Astrocyte (in vitro differentiated cells and primary cell): ENCODE measurements at regions not wholly inside any gene's neighbourhood (a gene's known extent, or its start where the extent isn't known, plus 50 kb on each side); places are given as distances from the start of the nearest gene placed in this dataset.

ENCODE experiments used
- DNase-seq: peaks from one replicate; pipeline ENCODE4 v3.0.0-alpha.2; 2010; ENCODE audit warnings: low read depth
- FAIRE-seq: peaks from 2 replicates; lab custom pipeline; 2011; peaks lifted over from hg19 to GRCh38; lab: Jason Lieb, UNC
- H2AFZ ChIP-seq: 2 replicates; pipeline ENCODE4 v1.6.0; 2012; ENCODE audit warnings: low read depth, low read length, inconsistent platforms
- H3K27ac ChIP-seq: 2 replicates; pipeline ENCODE4 v1.5.1; 2011; ENCODE audit warnings: low read depth, low read length, inconsistent platforms
- H3K27me3 ChIP-seq: 2 replicates; pipeline ENCODE4 v1.6.0; 2011; ENCODE audit warnings: low read length, inconsistent platforms; ENCODE audit not compliant: insufficient read depth
- H3K36me3 ChIP-seq: 2 replicates; pipeline ENCODE4 v1.5.1; 2011; ENCODE audit warnings: low read length, inconsistent platforms; ENCODE audit not compliant: insufficient read depth
- H3K4me1 ChIP-seq: 2 replicates; pipeline ENCODE4 v1.5.1; 2011; ENCODE audit warnings: low read length, inconsistent platforms; ENCODE audit not compliant: insufficient read depth
- H3K4me2 ChIP-seq: 2 replicates; pipeline ENCODE4 v1.6.0; 2012; ENCODE audit warnings: low read length, inconsistent platforms
- H3K4me3 ChIP-seq: 2 replicates; pipeline ENCODE4 v1.5.1; 2011; ENCODE audit warnings: low read depth, mild to moderate bottlenecking, low read length, inconsistent platforms; ENCODE audit not compliant: insufficient read depth
- H3K79me2 ChIP-seq: 2 replicates; pipeline ENCODE4 v1.6.0; 2012; ENCODE audit warnings: mild to moderate bottlenecking, low read length, inconsistent platforms; ENCODE audit not compliant: insufficient read depth
- H3K9ac ChIP-seq: 2 replicates; pipeline ENCODE4 v1.6.0; 2012; ENCODE audit warnings: mild to moderate bottlenecking, low read length, inconsistent platforms
- H3K9me3 ChIP-seq: 2 replicates; pipeline ENCODE4 v1.5.1; 2012; ENCODE audit warnings: low read depth, mild to moderate bottlenecking, low read length, inconsistent platforms; ENCODE audit not compliant: insufficient read depth
- H4K20me1 ChIP-seq: 2 replicates; pipeline ENCODE4 v1.6.0; 2012; ENCODE audit warnings: low read length, inconsistent platforms; ENCODE audit not compliant: insufficient read depth
- H3K27ac Mint-ChIP-seq: one replicate; pipeline ENCODE4 v1.8.0; 2021; ENCODE audit warnings: mild to moderate bottlenecking, mixed read lengths; ENCODE audit not compliant: unreplicated experiment
- H3K27me3 Mint-ChIP-seq: one replicate; pipeline ENCODE4 v1.8.0; 2021; ENCODE audit warnings: low read depth, mixed read lengths; ENCODE audit not compliant: unreplicated experiment
- H3K36me3 Mint-ChIP-seq: one replicate; pipeline ENCODE4 v1.8.0; 2021; ENCODE audit warnings: low read depth, mixed read lengths; ENCODE audit not compliant: unreplicated experiment
- H3K4me1 Mint-ChIP-seq: one replicate; pipeline ENCODE4 v1.8.0; 2021; ENCODE audit warnings: low read depth, mixed read lengths; ENCODE audit not compliant: unreplicated experiment
- H3K4me3 Mint-ChIP-seq: one replicate; pipeline ENCODE4 v1.8.0; 2021; ENCODE audit warnings: mild to moderate bottlenecking, moderate library complexity, mixed read lengths; ENCODE audit not compliant: unreplicated experiment
- H3K9me3 Mint-ChIP-seq: one replicate; pipeline ENCODE4 v1.8.0; 2021; ENCODE audit warnings: mild to moderate bottlenecking, mixed read lengths; ENCODE audit not compliant: unreplicated experiment
- EZH2 ChIP-seq: IDR thresholded peaks from 2 replicates; pipeline ENCODE4 v1.6.1; 2012; ENCODE audit warnings: mild to moderate bottlenecking, low read length, inconsistent platforms; ENCODE audit not compliant: insufficient read depth
- TF ChIP-seq, protein P1 (sequence below): IDR thresholded peaks from 2 replicates; pipeline ENCODE4 v1.5.1; 2011; ENCODE audit warnings: low read depth, mild to moderate bottlenecking, inconsistent platforms, low read length, moderate library complexity; ENCODE audit not compliant: insufficient read depth

GRCh38 chr9:135220601-135221575 lies 133.4 kb downstream of the OLFM1 start:
- DNase-seq = no peak
- Histone ChIP-seq H3K27me3 (peaks cover 9% of the 10 kb centered on the region), H3K9ac (no peak overlapping the region), H3K36me3 (no peaks in the 10 kb centered on the region), H3K9me3 (peaks cover 5% of the 10 kb centered on the region), H4K20me1 (no peaks in the 10 kb centered on the region), H3K4me2 (no peak overlapping the region), H3K27ac (no peak overlapping the region), H3K4me3 (no peak overlapping the region), H3K4me1 (no peaks in the 10 kb centered on the region), H3K79me2 (no peaks in the 10 kb centered on the region), H2AFZ (no peak overlapping the region)
- Mint-ChIP-seq H3K4me3 (no peak overlapping the region), H3K9me3 (no peaks in the 10 kb centered on the region), H3K27me3 (peaks cover 34% of the 10 kb centered on the region), H3K4me1 (no peaks in the 10 kb centered on the region), H3K36me3 (no peaks in the 10 kb centered on the region), H3K27ac (no peak overlapping the region)
- FAIRE-seq = no peak
- TF ChIP-seq, protein P1, sequence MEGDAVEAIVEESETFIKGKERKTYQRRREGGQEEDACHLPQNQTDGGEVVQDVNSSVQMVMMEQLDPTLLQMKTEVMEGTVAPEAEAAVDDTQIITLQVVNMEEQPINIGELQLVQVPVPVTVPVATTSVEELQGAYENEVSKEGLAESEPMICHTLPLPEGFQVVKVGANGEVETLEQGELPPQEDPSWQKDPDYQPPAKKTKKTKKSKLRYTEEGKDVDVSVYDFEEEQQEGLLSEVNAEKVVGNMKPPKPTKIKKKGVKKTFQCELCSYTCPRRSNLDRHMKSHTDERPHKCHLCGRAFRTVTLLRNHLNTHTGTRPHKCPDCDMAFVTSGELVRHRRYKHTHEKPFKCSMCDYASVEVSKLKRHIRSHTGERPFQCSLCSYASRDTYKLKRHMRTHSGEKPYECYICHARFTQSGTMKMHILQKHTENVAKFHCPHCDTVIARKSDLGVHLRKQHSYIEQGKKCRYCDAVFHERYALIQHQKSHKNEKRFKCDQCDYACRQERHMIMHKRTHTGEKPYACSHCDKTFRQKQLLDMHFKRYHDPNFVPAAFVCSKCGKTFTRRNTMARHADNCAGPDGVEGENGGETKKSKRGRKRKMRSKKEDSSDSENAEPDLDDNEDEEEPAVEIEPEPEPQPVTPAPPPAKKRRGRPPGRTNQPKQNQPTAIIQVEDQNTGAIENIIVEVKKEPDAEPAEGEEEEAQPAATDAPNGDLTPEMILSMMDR = no peak
- no peak for TF ChIP-seq EZH2

DNA sequence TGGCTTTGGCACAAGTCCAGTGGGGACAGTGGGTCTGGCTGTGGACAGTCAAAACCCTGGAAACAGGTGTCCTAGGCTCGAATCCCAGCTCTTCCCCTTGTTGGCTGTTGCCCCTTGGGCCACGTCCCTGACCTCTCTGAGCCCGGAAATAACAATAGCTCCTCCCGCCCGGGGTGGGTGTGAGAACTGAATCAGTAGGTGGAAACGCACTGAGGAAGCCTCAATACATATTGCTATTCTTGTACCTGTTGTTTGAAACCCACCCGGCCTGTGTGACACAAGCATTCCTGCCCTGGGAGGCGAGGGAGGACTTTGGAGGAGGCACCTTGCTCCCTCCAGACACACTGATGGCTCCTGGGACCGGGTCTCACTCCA lies 134.1 kb downstream of the OLFM1 start:
- H3K9me3 ChIP-seq = peaks cover 11% of the 10 kb centered on the region
- H3K4me3 Mint-ChIP-seq = no peak overlapping the region
- no peaks in the 10 kb centered on the region for H3K4me1 Mint-ChIP-seq

More for the DNA sequence above, 134.1 kb downstream of the OLFM1 start:
- Mint-ChIP-seq H3K27me3 (peaks cover 32% of the 10 kb centered on the region), H3K36me3 (no peaks in the 10 kb centered on the region), H3K9me3 (no peaks in the 10 kb centered on the region), H3K27ac (no peak overlapping the region)
- no peak overlapping the region for H3K4me2 ChIP-seq
- H2AFZ ChIP-seq = no peak overlapping the region
- H3K36me3 ChIP-seq = no peaks in the 10 kb centered on the region
- no peaks in the 10 kb centered on the region for H3K79me2 ChIP-seq
- DNase-seq = no peak
- no peak overlapping the region for H3K9ac ChIP-seq
- H3K4me1 ChIP-seq = no peaks in the 10 kb centered on the region
- H4K20me1 ChIP-seq = no peaks in the 10 kb centered on the region
- H3K27ac ChIP-seq = no peak overlapping the region
- TF ChIP-seq, protein P1 = no peak
- TF ChIP-seq EZH2 = no peak
- H3K27me3 ChIP-seq = peaks cover 9% of the 10 kb centered on the region
- no peak for FAIRE-seq
- H3K4me3 ChIP-seq = no peak overlapping the region
